GM23338 (cell line): ENCODE measurements at regions not wholly inside any gene's neighbourhood (a gene's known extent, or its start where the extent isn't known, plus 50 kb on each side); places are given as distances from the start of the nearest gene placed in this dataset.

Experiments
- ATAC-seq: fragments of 200-7000 bp; cut with Tn5 transposase; 3 replicates; pipeline ENCODE4 v1.9.1; 2020
- DNase-seq: peaks from one replicate; pipeline ENCODE4 v3.0.0-alpha.2; 2015; ENCODE audit warnings: low spot score
- H2AFZ ChIP-seq: fragments of 200-600 bp; sonication (generic); 2 replicates; pipeline ENCODE4 v1.8.0; 2016; ENCODE audit warnings: antibody characterized with exemption, mild to moderate bottlenecking, moderate library complexity
- H3F3A ChIP-seq: fragments of 200-600 bp; sonication (generic); replicated peaks from 2 replicates; pipeline ENCODE4 v1.8.0; 2017; ENCODE audit warnings: antibody characterized with exemption, mixed run types, low read depth
- H3K27ac ChIP-seq: fragments of 200-600 bp; sonication (generic); 2 replicates; pipeline ENCODE4 v1.6.1; 2016; ENCODE audit warnings: low read depth
- H3K27me3 ChIP-seq: fragments of 200-600 bp; sonication (generic); 2 replicates; pipeline ENCODE4 v1.8.0; 2016; ENCODE audit warnings: mild to moderate bottlenecking, mixed run types, moderate library complexity; ENCODE audit not compliant: insufficient read depth
- H3K36me3 ChIP-seq: fragments of 200-600 bp; sonication (generic); 2 replicates; pipeline ENCODE4 v1.8.0; 2016; ENCODE audit warnings: mild to moderate bottlenecking; ENCODE audit not compliant: insufficient read depth
- H3K4me1 ChIP-seq: fragments of 200-600 bp; sonication (generic); 2 replicates; pipeline ENCODE4 v1.8.0; 2016; ENCODE audit warnings: mild to moderate bottlenecking, moderate library complexity; ENCODE audit not compliant: insufficient read depth
- H3K4me2 ChIP-seq: fragments of 200-600 bp; sonication (generic); 2 replicates; pipeline ENCODE4 v1.7.1; 2017; ENCODE audit warnings: mixed run types
- H3K4me3 ChIP-seq: fragments of 200-600 bp; sonication (generic); 2 replicates; pipeline ENCODE4 v1.6.1; 2016; ENCODE audit warnings: mixed run types
- H3K79me2 ChIP-seq: fragments of 200-600 bp; sonication (generic); replicated peaks from 2 replicates; pipeline ENCODE4 v1.8.0; 2017; ENCODE audit warnings: mild to moderate bottlenecking; ENCODE audit not compliant: insufficient read depth
- H3K9me2 ChIP-seq: fragments of 200-600 bp; sonication (generic); 2 replicates; pipeline ENCODE4 v1.8.0; 2017; ENCODE audit not compliant: insufficient read depth
- H4K20me1 ChIP-seq: fragments of 200-600 bp; sonication (generic); replicated peaks from 2 replicates; pipeline ENCODE4 v1.8.0; 2017; ENCODE audit warnings: mild to moderate bottlenecking; ENCODE audit not compliant: insufficient read depth
- H3K27ac Mint-ChIP-seq: 2 replicates; pipeline ENCODE4 v1.8.0; 2020; ENCODE audit warnings: inconsistent platforms, mild to moderate bottlenecking, moderate library complexity, mixed read lengths
- H3K27me3 Mint-ChIP-seq: 3 replicates; pipeline ENCODE4 v1.8.0; 2022; ENCODE audit warnings: low read depth, mild to moderate bottlenecking, moderate library complexity, mixed read lengths, inconsistent platforms; ENCODE audit not compliant: insufficient read depth, poor library complexity
- H3K36me3 Mint-ChIP-seq: 3 replicates; pipeline ENCODE4 v1.8.0; 2021; ENCODE audit warnings: low read depth, mild to moderate bottlenecking, inconsistent platforms, moderate library complexity, mixed read lengths
- H3K4me1 Mint-ChIP-seq: 3 replicates; pipeline ENCODE4 v1.8.0; 2020; ENCODE audit warnings: mild to moderate bottlenecking, inconsistent platforms, mixed read lengths
- H3K4me3 Mint-ChIP-seq: 3 replicates; pipeline ENCODE4 v1.8.0; 2021; ENCODE audit warnings: moderate library complexity, mild to moderate bottlenecking, inconsistent platforms, mixed read lengths
- H3K9me3 Mint-ChIP-seq: 3 replicates; pipeline ENCODE4 v1.8.0; 2020; ENCODE audit warnings: moderate library complexity, mild to moderate bottlenecking, inconsistent platforms, mixed read lengths
- CREB1 ChIP-seq: fragments of 250-450 bp; sonication (Bioruptor Pico); IDR thresholded peaks from 2 replicates; pipeline ENCODE4 v1.5.0; 2020; ENCODE audit warnings: low read depth, mild to moderate bottlenecking, moderate library complexity
- ETS1 ChIP-seq: IDR thresholded peaks from 2 replicates; pipeline ENCODE4 v1.6.1; 2016; ENCODE audit warnings: antibody characterized with exemption
- EZH2 ChIP-seq: fragments of 200-600 bp; sonication (generic); IDR thresholded peaks from one replicate; pipeline ENCODE4 v1.8.0; 2017; ENCODE audit warnings: antibody characterized with exemption, mild to moderate bottlenecking, low read depth; ENCODE audit not compliant: unreplicated experiment
- EZH2phosphoT487 ChIP-seq: fragments of 200-600 bp; sonication (generic); IDR thresholded peaks from one replicate; pipeline ENCODE4 v1.8.1; 2018; ENCODE audit warnings: antibody characterized with exemption; ENCODE audit not compliant: unreplicated experiment
- POLR2AphosphoS5 ChIP-seq: IDR thresholded peaks from 2 replicates; pipeline ENCODE4 v1.6.1; 2016; ENCODE audit warnings: antibody characterized with exemption, low read depth
- REST ChIP-seq: IDR thresholded peaks from one replicate; pipeline ENCODE4 v1.6.1; 2018; ENCODE audit warnings: antibody characterized with exemption; ENCODE audit not compliant: unreplicated experiment
- STAT1 ChIP-seq: IDR thresholded peaks from one replicate; pipeline ENCODE4 v1.6.1; 2016; ENCODE audit warnings: antibody characterized with exemption; ENCODE audit not compliant: unreplicated experiment
- ZNF331 ChIP-seq: fragments of 250-450 bp; sonication (Bioruptor Pico); IDR thresholded peaks from 2 replicates; pipeline ENCODE4 v1.5.0; 2020; ENCODE audit warnings: low read depth, mild to moderate bottlenecking, moderate library complexity
- ZNF462 ChIP-seq: fragments of 250-450 bp; sonication (Bioruptor Pico); IDR thresholded peaks from 2 replicates; pipeline ENCODE4 v1.5.0; 2020; ENCODE audit warnings: mild to moderate bottlenecking, moderate library complexity
- TF ChIP-seq, protein P1 (sequence below), 2 experiments: fragments of 200-600 bp in 1 of 2; sonication (generic) in 1 of 2; conservative IDR thresholded peaks; 2 replicates each; pipeline versions ENCODE4 v1.5.1 to v1.6.1; 2016 to 2017; ENCODE audit warnings: antibody characterized with exemption in 2 of 2, low read depth in 2 of 2, mild to moderate bottlenecking in 2 of 2, moderate library complexity in 1 of 2

- no peak overlapping the region for H3K4me2 ChIP-seq
- H3K27ac Mint-ChIP-seq = no peak overlapping the region
- no peak for DNase-seq
- no peaks in the 10 kb centered on the region for H3K4me1 Mint-ChIP-seq
- no peak for TF ChIP-seq POLR2AphosphoS5
- H3K9me2 ChIP-seq = no peaks in the 10 kb centered on the region
- H3K4me3 ChIP-seq = no peak overlapping the region
- no peaks in the 10 kb centered on the region; the same call in 1 of the 2 replicates for H3K4me1 ChIP-seq
- H3K79me2 ChIP-seq = no peaks in the 10 kb centered on the region
- H3K27me3 ChIP-seq = no peaks in the 10 kb centered on the region
- H4K20me1 ChIP-seq = no peaks in the 10 kb centered on the region
- H3K27me3 Mint-ChIP-seq = no peaks in the 10 kb centered on the region
- ATAC-seq = no peak
- H3K9me3 Mint-ChIP-seq = peaks cover 35% of the 10 kb centered on the region
- no peaks in the 10 kb centered on the region for H3F3A ChIP-seq
- H3K36me3 Mint-ChIP-seq = peaks cover 21% of the 10 kb centered on the region; the same call in 2 of the 3 replicates
- H3K27ac ChIP-seq = no peak overlapping the region
- no peak overlapping the region for H3K4me3 Mint-ChIP-seq
- no peaks in the 10 kb centered on the region for H3K36me3 ChIP-seq
- no peak overlapping the region for H2AFZ ChIP-seq
Observed at GRCh38 chr6:159640322-159640721, 52.7 kb downstream of the SOD2 start.

DNA sequence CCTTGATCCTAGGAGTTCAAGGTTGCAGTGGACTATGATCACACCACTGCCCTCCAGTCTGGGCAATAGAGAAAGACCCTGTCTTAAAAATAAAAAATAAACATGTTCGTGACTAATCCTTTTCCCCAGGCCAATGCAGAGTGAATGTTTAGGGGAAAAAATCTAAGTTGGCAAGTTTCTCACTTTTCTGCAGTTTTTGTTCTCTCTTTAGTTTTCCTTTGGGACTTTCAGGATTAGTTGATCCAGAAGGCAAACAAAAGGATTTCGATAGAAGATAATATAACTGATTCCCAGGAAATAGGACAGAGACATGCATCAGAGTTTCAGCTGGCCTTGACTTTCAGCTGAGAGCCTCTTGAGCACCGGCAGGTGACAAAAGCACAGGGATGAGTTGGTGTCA, 53.3 kb downstream of the SOD2 start:
- Mint-ChIP-seq H3K9me3 (peaks cover 32% of the 10 kb centered on the region), H3K4me3 (no peak overlapping the region), H3K4me1 (no peaks in the 10 kb centered on the region), H3K27me3 (peaks cover 2% of the 10 kb centered on the region), H3K36me3 (peaks cover 21% of the 10 kb centered on the region; the same call in 2 of the 3 replicates), H3K27ac (no peak overlapping the region)
- no peak overlapping the region for H3K4me2 ChIP-seq
- H3K36me3 ChIP-seq = no peaks in the 10 kb centered on the region
- H3K79me2 ChIP-seq = no peaks in the 10 kb centered on the region
- no peak for ATAC-seq
- H3F3A ChIP-seq = no peaks in the 10 kb centered on the region
- H2AFZ ChIP-seq = no peak overlapping the region
- H3K27ac ChIP-seq = no peak overlapping the region
- H4K20me1 ChIP-seq = no peaks in the 10 kb centered on the region
- H3K4me3 ChIP-seq = no peak overlapping the region
- DNase-seq = no peak
- H3K27me3 ChIP-seq = no peaks in the 10 kb centered on the region
- no peaks in the 10 kb centered on the region; the same call in 1 of the 2 replicates for H3K4me1 ChIP-seq
- H3K9me2 ChIP-seq = no peaks in the 10 kb centered on the region
- TF ChIP-seq REST (no peak), EZH2 (no peak), POLR2AphosphoS5 (no peak), ZNF462 (CRISPR knock-in tag) (no peak), EZH2phosphoT487 (no peak), STAT1 (no peak), ZNF331 (CRISPR knock-in tag) (no peak), ETS1 (no peak), CREB1 (CRISPR knock-in tag) (no peak)
- TF ChIP-seq, protein P1, sequence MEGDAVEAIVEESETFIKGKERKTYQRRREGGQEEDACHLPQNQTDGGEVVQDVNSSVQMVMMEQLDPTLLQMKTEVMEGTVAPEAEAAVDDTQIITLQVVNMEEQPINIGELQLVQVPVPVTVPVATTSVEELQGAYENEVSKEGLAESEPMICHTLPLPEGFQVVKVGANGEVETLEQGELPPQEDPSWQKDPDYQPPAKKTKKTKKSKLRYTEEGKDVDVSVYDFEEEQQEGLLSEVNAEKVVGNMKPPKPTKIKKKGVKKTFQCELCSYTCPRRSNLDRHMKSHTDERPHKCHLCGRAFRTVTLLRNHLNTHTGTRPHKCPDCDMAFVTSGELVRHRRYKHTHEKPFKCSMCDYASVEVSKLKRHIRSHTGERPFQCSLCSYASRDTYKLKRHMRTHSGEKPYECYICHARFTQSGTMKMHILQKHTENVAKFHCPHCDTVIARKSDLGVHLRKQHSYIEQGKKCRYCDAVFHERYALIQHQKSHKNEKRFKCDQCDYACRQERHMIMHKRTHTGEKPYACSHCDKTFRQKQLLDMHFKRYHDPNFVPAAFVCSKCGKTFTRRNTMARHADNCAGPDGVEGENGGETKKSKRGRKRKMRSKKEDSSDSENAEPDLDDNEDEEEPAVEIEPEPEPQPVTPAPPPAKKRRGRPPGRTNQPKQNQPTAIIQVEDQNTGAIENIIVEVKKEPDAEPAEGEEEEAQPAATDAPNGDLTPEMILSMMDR (conservative IDR thresholded peaks at IDR 0.05; ENCODE audit: low read depth in 2 of 2) = no peak
